H1 (cell line): ENCODE measurements at regions not wholly inside any gene's neighbourhood (a gene's known extent, or its start where the extent isn't known, plus 50 kb on each side); places are given as distances from the start of the nearest gene placed in this dataset.

Source experiments
- CTCF ChIA-PET: fragments of 300-600 bp; sonication (Branson Sonifier 250); formaldehyde crosslinking; loops from one replicate; lab custom pipeline; 2021; ENCODE audit not compliant: partially characterized antibody; lab: Charles Lee
- POLR2A ChIA-PET: fragments of 300-600 bp; sonication (Branson Sonifier 250); formaldehyde crosslinking; loops from one replicate; lab custom pipeline; 2021; ENCODE audit warnings: inconsistent platforms; ENCODE audit not compliant: partially characterized antibody; lab: Charles Lee
- DNase-seq, 2 experiments: peaks; one replicate each; pipeline versions ENCODE4 v3.0.0 to v3.0.0-alpha.2; 2010 to 2022; ENCODE audit warnings: low spot score in 2 of 2, low read depth in 1 of 2, mixed read lengths in 1 of 2
- FAIRE-seq: peaks from 2 replicates; lab custom pipeline; 2011; peaks lifted over from hg19 to GRCh38; lab: Jason Lieb, UNC
- H2AFZ ChIP-seq: 2 replicates; pipeline ENCODE4 v1.8.1; 2012; ENCODE audit warnings: low read length, inconsistent platforms
- H2AK5ac ChIP-seq: 2 replicates; pipeline ENCODE4 v1.6.1; 2013; ENCODE audit warnings: low read depth, low read length
- H2BK120ac ChIP-seq: replicated peaks from 2 replicates; pipeline ENCODE3; 2013; ENCODE audit warnings: low read depth, low read length, inconsistent platforms
- H2BK12ac ChIP-seq: 2 replicates; pipeline ENCODE4 v1.6.1; 2013; ENCODE audit warnings: low read depth, low read length
- H2BK15ac ChIP-seq: 2 replicates; pipeline ENCODE4 v1.6.1; 2013; ENCODE audit warnings: low read length
- H2BK20ac ChIP-seq: 2 replicates; pipeline ENCODE4 v1.6.1; 2013; ENCODE audit warnings: low read length
- H2BK5ac ChIP-seq: 2 replicates; pipeline ENCODE4 v1.6.1; 2013; ENCODE audit warnings: low read depth, low read length
- H3K14ac ChIP-seq: 2 replicates; pipeline ENCODE4 v1.6.1; 2013; ENCODE audit warnings: inconsistent platforms; ENCODE audit not compliant: insufficient read length
- H3K18ac ChIP-seq: 2 replicates; pipeline ENCODE4 v1.6.1; 2013; ENCODE audit warnings: low read length; ENCODE audit errors: extremely low read depth
- H3K23ac ChIP-seq: 2 replicates; pipeline ENCODE4 v1.6.1; 2013; ENCODE audit warnings: inconsistent platforms; ENCODE audit not compliant: insufficient read length
- H3K23me2 ChIP-seq: 2 replicates; pipeline ENCODE4 v1.6.1; 2013; ENCODE audit warnings: low read depth, low read length
- H3K27ac ChIP-seq: 2 replicates; pipeline ENCODE4 v1.6.1; 2011; ENCODE audit warnings: low read depth, low read length, inconsistent platforms
- H3K27me3 ChIP-seq, 4 experiments: replicated peaks in 1 of 4; 1 replicate in 1 of 4; 2 replicates in 3 of 4; pipeline versions ENCODE4 v1.6.1 to v1.8.1; 2011 to 2013; ENCODE audit warnings: low read length in 3 of 4, mild to moderate bottlenecking in 3 of 4, inconsistent platforms in 2 of 4, mixed read lengths in 2 of 4, moderate library complexity in 1 of 4; ENCODE audit not compliant: control insufficient read depth in 3 of 4, insufficient read depth in 3 of 4; ENCODE audit errors: extremely low read depth in 1 of 4
- H3K36me3 ChIP-seq, 4 experiments: 2 replicates each; pipeline versions ENCODE4 v1.6.1 to v1.8.1; 2011 to 2013; ENCODE audit warnings: mild to moderate bottlenecking in 4 of 4, low read length in 3 of 4, moderate library complexity in 2 of 4, control low read depth in 1 of 4, inconsistent platforms in 1 of 4; ENCODE audit not compliant: insufficient read depth in 4 of 4, control insufficient read depth in 2 of 4
- H3K4ac ChIP-seq: replicated peaks from 2 replicates; pipeline ENCODE3; 2013; ENCODE audit warnings: low read length, low read depth, mixed read lengths, inconsistent platforms; ENCODE audit not compliant: insufficient read length
- H3K4me1 ChIP-seq, 4 experiments: replicated peaks in 1 of 4; 1 replicate in 1 of 4; 2 replicates in 3 of 4; pipeline versions ENCODE4 v1.6.1 to v1.8.1; 2011 to 2013; ENCODE audit warnings: low read length in 3 of 4, inconsistent platforms in 2 of 4, mixed read lengths in 1 of 4; ENCODE audit not compliant: insufficient read depth in 4 of 4, control insufficient read depth in 3 of 4
- H3K4me2 ChIP-seq, 2 experiments: 2 replicates each; pipeline versions ENCODE4 v1.6.1 to v1.8.1; 2011 to 2013; ENCODE audit warnings: low read depth in 2 of 2, low read length in 2 of 2, control low read depth in 1 of 2, inconsistent platforms in 1 of 2, mild to moderate bottlenecking in 1 of 2; ENCODE audit not compliant: insufficient read depth in 1 of 2
- H3K4me3 ChIP-seq, 4 experiments: fragments of 200-600, 300-600 bp in 1 of 4; sonication (generic), shearing (Covaris generic), sonication (Bioruptor Twin) in 1 of 4; 2 replicates each; pipeline versions ENCODE4 v1.5.1 to v1.8.1; 2011 to 2016; ENCODE audit warnings: low read length in 4 of 4, low read depth in 3 of 4, control low read depth in 2 of 4, inconsistent platforms in 2 of 4, mild to moderate bottlenecking in 2 of 4, mixed read lengths in 1 of 4, moderate library complexity in 1 of 4; ENCODE audit not compliant: insufficient read depth in 2 of 4; ENCODE audit errors: extremely low read depth in 1 of 4
- H3K56ac ChIP-seq: replicated peaks from 2 replicates; pipeline ENCODE3; 2013; ENCODE audit warnings: low read depth, mild to moderate bottlenecking, mixed read lengths, low read length, inconsistent platforms; ENCODE audit not compliant: insufficient read length
- H3K79me1 ChIP-seq: 2 replicates; pipeline ENCODE4 v1.6.1; 2013; ENCODE audit warnings: low read depth, low read length, control low read depth
- H3K79me2 ChIP-seq, 2 experiments: 2 replicates each; pipeline versions ENCODE4 v1.6.1 to v1.8.1; 2012 to 2013; ENCODE audit warnings: low read length in 2 of 2, mild to moderate bottlenecking in 2 of 2, inconsistent platforms in 1 of 2; ENCODE audit not compliant: insufficient read depth in 2 of 2, control insufficient read depth in 1 of 2
- H3K9ac ChIP-seq, 4 experiments: replicated peaks in 1 of 4; 1 replicate in 1 of 4; 2 replicates in 3 of 4; pipeline versions ENCODE4 v1.6.1 to v1.8.1; 2011 to 2013; ENCODE audit warnings: low read depth in 3 of 4, low read length in 3 of 4, control low read depth in 2 of 4, mild to moderate bottlenecking in 2 of 4, moderate library complexity in 2 of 4, inconsistent platforms in 1 of 4; ENCODE audit errors: extremely low read depth in 1 of 4
- H3K9me3 ChIP-seq, 2 experiments: 2 replicates each; pipeline versions ENCODE4 v1.6.1 to v1.8.1; 2012 to 2013; ENCODE audit warnings: mild to moderate bottlenecking in 2 of 2, moderate library complexity in 2 of 2, control low read depth in 1 of 2, inconsistent platforms in 1 of 2, low read depth in 1 of 2, low read length in 1 of 2, mixed read lengths in 1 of 2; ENCODE audit not compliant: insufficient read depth in 2 of 2
- H4K20me1 ChIP-seq, 2 experiments: replicated peaks in 1 of 2; 2 replicates each; pipeline versions ENCODE3 to v1.8.1; 2011 to 2013; ENCODE audit warnings: inconsistent platforms in 2 of 2, low read length in 2 of 2, mild to moderate bottlenecking in 1 of 2; ENCODE audit not compliant: insufficient read depth in 2 of 2, control insufficient read depth in 1 of 2
- H4K5ac ChIP-seq: 2 replicates; pipeline ENCODE4 v1.6.1; 2013; ENCODE audit warnings: low read length, low read depth, mixed read lengths, inconsistent platforms; ENCODE audit not compliant: insufficient read length
- H4K8ac ChIP-seq: 2 replicates; pipeline ENCODE4 v1.8.0; 2013; ENCODE audit warnings: mild to moderate bottlenecking, moderate library complexity, low read length, inconsistent platforms; ENCODE audit not compliant: insufficient read depth; ENCODE audit errors: extremely low read depth
- H4K91ac ChIP-seq: replicated peaks from 2 replicates; pipeline ENCODE3; 2013; ENCODE audit warnings: low read length, mixed read lengths, inconsistent platforms; ENCODE audit not compliant: insufficient read length
- JUND ChIP-seq: IDR thresholded peaks from 2 replicates; pipeline ENCODE4 v1.6.1; 2011; ENCODE audit warnings: mild to moderate bottlenecking, improper control_type of control experiment, low read length
- SIN3A ChIP-seq, 2 experiments: IDR thresholded peaks in 1 of 2; conservative IDR thresholded peaks in 1 of 2; 2 replicates each; pipeline ENCODE4 v1.6.1; 2011 to 2012; ENCODE audit warnings: low read length in 2 of 2, improper control_type of control experiment in 1 of 2, low read depth in 1 of 2, mild to moderate bottlenecking in 1 of 2
- TAF7 ChIP-seq: optimal IDR thresholded peaks from 2 replicates; pipeline ENCODE3; 2011; ENCODE audit warnings: low read depth, mild to moderate bottlenecking, inconsistent platforms, low read length, moderate library complexity, borderline replicate concordance
- YY1 ChIP-seq: IDR thresholded peaks from 2 replicates; pipeline ENCODE4 v1.6.1; 2011; ENCODE audit warnings: low read depth, mild to moderate bottlenecking, low read length
- WGBS, 2 experiments: shearing (Covaris generic) in 1 of 2; methylation state at CpG; one replicate each; pipeline versions ENCODE4 v1.1.6 to v1.1.7; 2013 to 2015; ENCODE audit warnings: low lambda C conversion rate in 2 of 2, mixed read lengths in 2 of 2, inconsistent platforms in 1 of 2, low coverage in 1 of 2, missing lambda C conversion rate in 1 of 2; ENCODE audit not compliant: insufficient replicate concordance in 2 of 2, insufficient coverage in 1 of 2, insufficient read length in 1 of 2; ENCODE audit errors: extremely low coverage in 1 of 2, missing lambda C conversion rate in 1 of 2; 5-methylcytosine and 5-hydroxymethylcytosine counted together

DNA sequence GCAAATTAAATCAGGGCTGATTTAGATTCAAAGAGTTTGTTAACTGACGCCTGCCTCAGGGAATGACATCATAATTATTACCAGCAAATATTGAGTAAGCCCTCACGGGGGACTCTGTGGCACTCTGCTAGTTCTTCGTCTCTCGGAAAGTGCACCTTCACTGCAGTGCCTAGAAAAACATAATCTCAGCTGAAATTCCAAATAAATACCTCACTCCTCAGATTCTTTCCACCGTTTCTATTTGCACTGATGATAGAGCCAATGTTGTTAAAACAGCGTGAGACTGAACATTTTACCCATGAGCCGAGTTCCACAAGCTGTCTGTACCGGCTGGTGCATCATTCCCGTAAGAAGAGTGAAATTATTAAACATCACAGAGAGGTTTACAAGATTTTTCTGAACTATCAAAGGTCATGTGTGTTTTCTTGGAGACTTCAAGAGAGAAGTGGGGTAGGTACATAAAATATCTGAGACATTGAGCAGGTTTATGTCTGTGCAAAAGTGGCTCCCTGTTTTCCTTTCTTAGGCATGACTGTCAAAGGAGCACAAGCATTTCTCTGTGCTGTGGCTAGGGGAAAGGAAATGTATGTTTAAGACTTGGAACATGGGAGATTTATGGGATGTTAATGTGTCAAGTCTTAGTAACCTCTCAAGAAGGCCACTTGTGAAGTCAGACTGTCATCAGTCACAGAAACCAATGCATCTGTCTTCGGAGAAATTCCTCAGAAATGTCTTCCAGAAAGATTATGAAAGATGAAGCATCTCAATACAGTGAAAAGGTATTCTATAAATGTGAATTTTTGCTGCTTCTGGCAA lies 119.6 kb downstream of the CBLL2 start:
- Histone ChIP-seq H3K9ac (no peak overlapping the region), H2BK15ac (no peak overlapping the region), H3K27ac (no peak overlapping the region), H3K23ac (no peak overlapping the region), H4K8ac (no peak overlapping the region), H4K91ac (no peak overlapping the region), H2BK20ac (no peak overlapping the region), H3K56ac (no peak overlapping the region), H3K79me1 (no peaks in the 10 kb centered on the region), H3K4me3 (no peak overlapping the region), H3K18ac (no peak overlapping the region), H3K79me2 (no peaks in the 10 kb centered on the region), H2BK120ac (no peak overlapping the region), H3K4me1 (no peaks in the 10 kb centered on the region), H2AK5ac (no peak overlapping the region), H2BK5ac (no peak overlapping the region), H4K5ac (no peak overlapping the region), H3K27me3 (no peaks in the 10 kb centered on the region), H2AFZ (no peak overlapping the region), H3K36me3 (no peaks in the 10 kb centered on the region), H2BK12ac (no peak overlapping the region), H3K23me2 (no peaks in the 10 kb centered on the region), H4K20me1 (no peaks in the 10 kb centered on the region), H3K4ac (no peak overlapping the region), H3K9me3 (no peaks in the 10 kb centered on the region), H3K14ac (no peak overlapping the region), H3K4me2 (no peak overlapping the region)
- ChIA-PET POLR2A (no interaction called here), CTCF (interaction anchor here (0.7 kb wide), 1 partner anchor 12 kb away, joined by 3 read pairs; no protein-coding TSS in a partner anchor)
- FAIRE-seq (no peak), DNase-seq (no peak)
- TF ChIP-seq SIN3A (conservative IDR thresholded peaks at IDR 0.05 in 1 of 2, IDR thresholded peaks at IDR 0.05 in 1 of 2; ENCODE audit: low read depth in 1 of 2, low read length in 2 of 2), result no peak
- no peak for TF ChIP-seq YY1
- TF ChIP-seq TAF7, result no peak
- no peak for TF ChIP-seq JUND
- WGBS, 2 experiments, result 81% methylated on average over 10 of the region's 10 CpGs; no CpG with 5 or more reads in 1 of the 2 experiments
